HepG2 (cell line): ENCODE measurements at regions not wholly inside any gene's neighbourhood (a gene's known extent, or its start where the extent isn't known, plus 50 kb on each side); places are given as distances from the start of the nearest gene placed in this dataset.

Experiments used
- ATAC-seq: fragments of 200-7000 bp; cut with Tn5 transposase; 3 replicates; pipeline ENCODE4 v1.9.1; 2020; ENCODE audit warnings: mild to moderate bottlenecking, moderate library complexity
- BruUV-seq: library from RNA; stranded (reverse); fragments of 400-500 nt; replicated peaks from 2 replicates; lab custom pipeline; 2021; lab: Mats Ljungman, UMichigan
- CTCF ChIA-PET: fragments of 300-600 bp; formaldehyde crosslinking; extraction: SDS; loops from one replicate; lab custom pipeline; 2021; ENCODE audit warnings: low total read pairs, inconsistent platforms, low intra/inter-chr PET ratio; lab: Yijun Ruan, JAX
- POLR2A ChIA-PET: fragments of 350-600 bp; sonication (Branson Sonifier 250); formaldehyde crosslinking; loops from one replicate; lab custom pipeline; 2020; ENCODE audit warnings: antibody characterized with exemption, inconsistent platforms; lab: Yijun Ruan, JAX
- DNase-seq: peaks from one replicate; pipeline ENCODE4 v3.0.0-alpha.2; 2015; ENCODE audit warnings: low spot score
- FAIRE-seq: peaks from 3 replicates; lab custom pipeline; 2011; peaks lifted over from hg19 to GRCh38; lab: Jason Lieb, UNC
- H2AFZ ChIP-seq: one replicate; pipeline ENCODE4 v1.6.1; 2011; ENCODE audit warnings: low read length, inconsistent platforms
- H3K27ac ChIP-seq: fragments of 300-600 bp; 3 replicates; pipeline ENCODE4 v1.8.0; 2011; ENCODE audit warnings: mixed run types, mild to moderate bottlenecking, mixed read lengths, low read length, inconsistent platforms; ENCODE audit not compliant: insufficient read depth; ENCODE audit errors: extremely low read length
- H3K27me3 ChIP-seq, 2 experiments: fragments of 200-600 bp in 1 of 2; 2 replicates in 1 of 2; 3 replicates in 1 of 2; pipeline versions ENCODE4 v1.6.0 to v1.8.0; 2011; ENCODE audit warnings: low read length in 2 of 2, mild to moderate bottlenecking in 2 of 2, moderate library complexity in 2 of 2, inconsistent platforms in 1 of 2; ENCODE audit not compliant: insufficient read depth in 2 of 2, control insufficient read depth in 1 of 2
- H3K36me3 ChIP-seq, 2 experiments: fragments of 200-600 bp in 1 of 2; replicated peaks in 1 of 2; 2 replicates in 1 of 2; 3 replicates in 1 of 2; pipeline versions ENCODE4 v1.5.1 to v1.8.0; 2011; ENCODE audit warnings: low read length in 2 of 2, inconsistent platforms in 1 of 2; ENCODE audit not compliant: insufficient read depth in 2 of 2, control insufficient read depth in 1 of 2
- H3K4me1 ChIP-seq: 2 replicates; pipeline ENCODE4 v1.5.1; 2012; ENCODE audit warnings: low read length, inconsistent platforms; ENCODE audit not compliant: insufficient read depth
- H3K4me2 ChIP-seq: 2 replicates; pipeline ENCODE4 v1.6.0; 2011; ENCODE audit warnings: low read depth, low read length, inconsistent platforms
- H3K4me3 ChIP-seq, 3 experiments: fragments of 200-600 bp in 1 of 3; sonication (generic), shearing (Covaris generic) in 1 of 3; replicated peaks in 1 of 3; 2 replicates each; pipeline ENCODE4 v1.5.1; 2011 to 2016; ENCODE audit warnings: low read length in 3 of 3, inconsistent platforms in 2 of 3, low read depth in 2 of 3, mild to moderate bottlenecking in 2 of 3, control low read depth in 1 of 3, mixed read lengths in 1 of 3; ENCODE audit not compliant: insufficient read depth in 1 of 3
- H3K79me2 ChIP-seq: one replicate; pipeline ENCODE4 v1.6.1; 2011; ENCODE audit warnings: low read length, inconsistent platforms; ENCODE audit not compliant: insufficient read depth
- H3K9ac ChIP-seq: 2 replicates; pipeline ENCODE4 v1.6.0; 2011; ENCODE audit warnings: mild to moderate bottlenecking, low read depth, low read length, inconsistent platforms; ENCODE audit not compliant: insufficient read depth
- H3K9me3 ChIP-seq: 2 replicates; pipeline ENCODE4 v1.5.1; 2012; ENCODE audit warnings: mild to moderate bottlenecking, low read length
- H4K20me1 ChIP-seq: 2 replicates; pipeline ENCODE4 v1.6.0; 2011; ENCODE audit warnings: inconsistent platforms, mild to moderate bottlenecking, low read length, moderate library complexity; ENCODE audit not compliant: insufficient read depth
- FOXC1 ChIP-seq: sonication (generic); formaldehyde crosslinking; IDR thresholded peaks from 2 replicates; pipeline ENCODE4 v1.8.0; 2022; ENCODE audit warnings: mild to moderate bottlenecking, missing genetic modification reagents, borderline replicate concordance
- FOXP4 ChIP-seq: sonication (generic); formaldehyde crosslinking; IDR thresholded peaks from 2 replicates; pipeline ENCODE4 v1.4.0; 2020; ENCODE audit warnings: missing genetic modification reagents
- HMGA1 ChIP-seq: sonication (generic); formaldehyde crosslinking; conservative IDR thresholded peaks from 2 replicates; pipeline ENCODE4 v1.4.0; 2020; ENCODE audit warnings: missing genetic modification reagents
- HOXA7 ChIP-seq: sonication (generic); formaldehyde crosslinking; IDR thresholded peaks from 2 replicates; pipeline ENCODE4 v1.8.1; 2022; ENCODE audit warnings: mild to moderate bottlenecking, missing genetic modification reagents, moderate library complexity
- JUN ChIP-seq: sonication (generic); formaldehyde crosslinking; IDR thresholded peaks from 2 replicates; pipeline ENCODE4 v1.4.0; 2020; ENCODE audit warnings: mild to moderate bottlenecking, missing genetic modification reagents
- MAFF ChIP-seq: IDR thresholded peaks from 2 replicates; pipeline ENCODE4 v1.6.1; 2011; ENCODE audit warnings: low read depth, low read length, improper control_type of control experiment
- MAFG ChIP-seq: sonication (generic); formaldehyde crosslinking; IDR thresholded peaks from 2 replicates; pipeline ENCODE4 v1.5.1; 2020; ENCODE audit warnings: mild to moderate bottlenecking, missing genetic modification reagents
- MIER2 ChIP-seq: IDR thresholded peaks from 2 replicates; pipeline ENCODE4 v1.6.1; 2016; ENCODE audit warnings: missing biosample characterization, missing genetic modification reagents
- PRPF4 ChIP-seq: fragments of 200-400 bp; formaldehyde crosslinking; IDR thresholded peaks from 2 replicates; pipeline ENCODE4 v1.6.1; 2016; ENCODE audit warnings: low read length, low read depth; ENCODE audit not compliant: poor library complexity, severe bottlenecking
- SIN3A ChIP-seq: IDR thresholded peaks from 2 replicates; pipeline ENCODE4 v1.6.1; 2011; ENCODE audit warnings: low read depth, mild to moderate bottlenecking, control low read depth, low read length, borderline replicate concordance
- SPEN ChIP-seq: sonication (generic); formaldehyde crosslinking; IDR thresholded peaks from 2 replicates; pipeline ENCODE4 v1.5.1; 2020; ENCODE audit warnings: low read depth, mild to moderate bottlenecking, missing genetic modification reagents
- TBL1XR1 ChIP-seq: fragments of 150-350 bp; IDR thresholded peaks from 2 replicates; pipeline ENCODE4 v1.6.1; 2014; ENCODE audit warnings: borderline replicate concordance, low read length; ENCODE audit not compliant: partially characterized antibody
- TGIF2 ChIP-seq: IDR thresholded peaks from 2 replicates; pipeline ENCODE4 v1.6.1; 2016; ENCODE audit warnings: control low read depth, missing compliant biosample characterization
- ZBTB37 ChIP-seq: sonication (generic); formaldehyde crosslinking; IDR thresholded peaks from 2 replicates; pipeline ENCODE4 v1.4.0; 2020; ENCODE audit warnings: mild to moderate bottlenecking, missing genetic modification reagents
- ZNF484 ChIP-seq: sonication (generic); formaldehyde crosslinking; IDR thresholded peaks from 2 replicates; pipeline ENCODE4 v1.5.1; 2020; ENCODE audit warnings: mild to moderate bottlenecking, low read depth, missing genetic modification reagents, borderline replicate concordance
- WGBS: methylation state at CpG from one replicate; pipeline ENCODE4 v1.1.6; 2017; ENCODE audit warnings: low lambda C conversion rate; 5-methylcytosine and 5-hydroxymethylcytosine counted together
- in situ Hi-C: cut with HindIII; loops from 2 replicates; pipeline ENCODE4 v1.10.0; 2017; ENCODE audit warnings: low pct_unique_long_range_greater_than_20kb; ENCODE audit not compliant: extremely low pct_ligation_motif_present
- intact Hi-C: fragments of 100-400 bp; cut with micrococcal nuclease; formaldehyde crosslinking; loops from one replicate; pipeline ENCODE4 v1.10.0; 2022; ENCODE audit not compliant: unreplicated experiment

DNA sequence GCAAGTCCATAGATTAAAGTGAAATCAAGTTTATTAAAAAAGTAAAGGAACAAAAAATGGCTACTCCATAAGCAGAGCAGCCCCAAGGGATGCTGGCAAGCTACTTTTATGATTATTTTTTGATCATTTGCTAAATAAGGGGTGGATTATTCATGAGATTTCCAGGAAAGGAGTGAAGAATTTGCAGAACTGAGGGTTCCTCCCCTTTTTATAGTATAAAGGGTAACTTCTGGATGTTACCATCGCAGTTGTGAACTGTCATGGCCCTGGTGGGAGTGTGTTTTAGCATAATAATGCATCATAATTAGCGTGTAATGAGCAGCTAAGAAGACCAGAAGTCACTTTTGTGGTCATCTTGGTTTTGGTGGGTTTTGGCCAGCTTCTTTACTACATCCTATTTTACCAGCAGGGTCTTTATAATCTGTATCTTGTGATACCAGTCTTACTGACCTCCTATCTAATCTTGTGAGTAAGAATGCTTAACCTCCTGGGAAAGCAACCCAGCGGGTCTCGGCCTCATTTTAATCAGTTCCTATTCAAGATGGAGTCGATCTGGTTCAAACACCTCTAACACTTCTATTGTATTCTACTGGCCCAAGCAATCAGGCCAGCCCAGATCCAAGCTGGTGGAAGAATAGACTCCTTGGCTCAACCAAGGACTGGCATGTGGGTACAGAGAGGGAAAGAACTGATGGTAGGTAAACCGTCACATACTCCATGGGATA, 87.9 kb upstream of the NPSR1 start:
- ATAC-seq, result no peak
- H3K27me3 ChIP-seq, result no peaks in the 10 kb centered on the region
- WGBS, result 95% methylated on average over 6 of the region's 6 CpGs
- in situ Hi-C loops (no loop called here), intact Hi-C loops (no loop called here)
- DNase-seq, result no peak
- POLR2A ChIA-PET, result no interaction called here
- no peak overlapping the region for H3K4me3 ChIP-seq
- H3K27ac ChIP-seq, result no peak overlapping the region
- no peaks in the 10 kb centered on the region for H3K4me1 ChIP-seq
- BruUV-seq, result no TSS peak
- H3K4me2 ChIP-seq, result no peak overlapping the region
- no peaks in the 10 kb centered on the region for H4K20me1 ChIP-seq
- peaks cover 1 to 15% of the 10 kb centered on the region in 2 experiments; a peak in 4 of 5 replicates for H3K36me3 ChIP-seq
- H3K79me2 ChIP-seq, result no peaks in the 10 kb centered on the region
- TF ChIP-seq FOXC1 (CRISPR knock-in tag), result no peak
- no peaks in the 10 kb centered on the region for H3K9me3 ChIP-seq
- CTCF ChIA-PET, result no interaction called here
- no peak for FAIRE-seq
- no peak overlapping the region for H3K9ac ChIP-seq
- no peak overlapping the region for H2AFZ ChIP-seq

DNA sequence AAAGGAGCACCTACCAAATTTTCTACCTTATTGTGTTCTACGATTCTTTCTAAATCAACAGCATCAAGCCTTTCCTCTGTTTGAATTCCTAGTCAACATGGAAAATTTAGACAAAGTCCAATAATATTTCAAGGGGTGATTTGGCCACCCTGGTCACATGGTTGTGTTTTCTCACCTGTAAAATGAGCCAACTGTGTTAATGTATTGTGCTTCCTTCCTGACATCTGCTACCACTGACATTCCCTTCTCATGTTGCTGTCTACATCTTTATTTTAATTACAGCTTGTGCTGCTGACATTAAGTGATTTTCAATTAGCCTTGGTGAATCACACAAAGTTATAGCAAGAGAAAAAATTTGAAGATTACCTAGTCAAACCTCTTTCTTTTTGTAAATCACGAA, 83.0 kb upstream of the NPSR1 start:
- no peak overlapping the region for H3K4me3 ChIP-seq
- no peak overlapping the region for H3K27ac ChIP-seq
- DNase-seq (no peak), FAIRE-seq (no peak)
- H2AFZ ChIP-seq, result no peak overlapping the region
- TF ChIP-seq SIN3A (no peak), HOXA7 (CRISPR knock-in tag) (no peak), MAFG (CRISPR knock-in tag) (no peak), JUN (no peak), MIER2 (CRISPR knock-in tag) (no peak), TBL1XR1 (no peak), FOXP4 (CRISPR knock-in tag) (no peak), TGIF2 (CRISPR knock-in tag) (no peak), MAFF (no peak), PRPF4 (no peak), ZBTB37 (no peak), ZNF484 (CRISPR knock-in tag) (no peak), HMGA1 (CRISPR knock-in tag) (no peak), SPEN (CRISPR knock-in tag) (no peak)
- TF ChIP-seq, all 625 proteins: peak for 0
- Histone ChIP-seq H3K9me3 (no peaks in the 10 kb centered on the region), H3K27me3 (no peaks in the 10 kb centered on the region), H3K9ac (no peak overlapping the region), H3K36me3 (no peaks in the 10 kb centered on the region), H3K4me1 (no peaks in the 10 kb centered on the region), H3K4me2 (no peak overlapping the region), H3K79me2 (no peaks in the 10 kb centered on the region), H4K20me1 (no peaks in the 10 kb centered on the region)
- CTCF ChIA-PET, result no interaction called here
- POLR2A ChIA-PET, result no interaction called here
- in situ Hi-C loops, result no loop called here
- 83% methylated on average over 2 of the region's 2 CpGs for WGBS
- no peak for ATAC-seq
- intact Hi-C loops, result no loop called here
- BruUV-seq, result no TSS peak
